HFFc6 (cell line): ENCODE measurements at regions not wholly inside any gene's neighbourhood (a gene's known extent, or its start where the extent isn't known, plus 50 kb on each side); places are given as distances from the start of the nearest gene placed in this dataset.

Experiments
- DNase-seq: peaks from one replicate; pipeline ENCODE4 v3.0.0-alpha.2; 2018
- H3K27ac Mint-ChIP-seq: 2 replicates; pipeline ENCODE4 v1.8.0; 2020; ENCODE audit warnings: mild to moderate bottlenecking, mixed read lengths
- H3K27me3 Mint-ChIP-seq: 2 replicates; pipeline ENCODE4 v1.8.0; 2021; ENCODE audit warnings: mild to moderate bottlenecking, moderate library complexity, mixed read lengths; ENCODE audit not compliant: insufficient read depth
- H3K36me3 Mint-ChIP-seq: 2 replicates; pipeline ENCODE4 v1.8.0; 2021; ENCODE audit warnings: low read depth, mixed read lengths
- H3K4me1 Mint-ChIP-seq: 2 replicates; pipeline ENCODE4 v1.8.0; 2020; ENCODE audit warnings: low read depth, mixed read lengths
- H3K4me3 Mint-ChIP-seq: 2 replicates; pipeline ENCODE4 v1.8.0; 2020; ENCODE audit warnings: mild to moderate bottlenecking, moderate library complexity, mixed read lengths
- H3K9me3 Mint-ChIP-seq: 2 replicates; pipeline ENCODE4 v1.8.0; 2020; ENCODE audit warnings: mild to moderate bottlenecking, mixed read lengths
- CTCF ChIP-seq: fragments of 200-600 bp; sonication (generic); IDR thresholded peaks from 2 replicates; pipeline ENCODE4 v1.5.0; 2021; ENCODE audit warnings: antibody characterized with exemption, mild to moderate bottlenecking

GRCh38 chr12:88924162-88924561, 343.9 kb upstream of the KITLG start:
- TF ChIP-seq CTCF = no peak
- H3K27ac Mint-ChIP-seq = peak overlapping the region; percentile 29; the same call in 1 of the 2 replicates
- DNase-seq = no peak
- peaks cover 74% of the 10 kb centered on the region for H3K4me1 Mint-ChIP-seq
- no peaks in the 10 kb centered on the region; the same call in 1 of the 2 replicates for H3K27me3 Mint-ChIP-seq
- no peaks in the 10 kb centered on the region for H3K9me3 Mint-ChIP-seq
- no peak overlapping the region for H3K4me3 Mint-ChIP-seq
- peaks cover 4% of the 10 kb centered on the region; the same call in 1 of the 2 replicates for H3K36me3 Mint-ChIP-seq

GRCh38 chr12:88923631-88924030, 343.4 kb upstream of the KITLG start:
- peaks cover 4% of the 10 kb centered on the region; the same call in 1 of the 2 replicates for H3K36me3 Mint-ChIP-seq
- no peaks in the 10 kb centered on the region for H3K9me3 Mint-ChIP-seq
- DNase-seq = no peak
- no peak overlapping the region for H3K4me3 Mint-ChIP-seq
- H3K27ac Mint-ChIP-seq = peak overlapping the region; percentile 56
- no peak for TF ChIP-seq CTCF
- H3K27me3 Mint-ChIP-seq = no peaks in the 10 kb centered on the region; the same call in 1 of the 2 replicates
- peaks cover 74% of the 10 kb centered on the region for H3K4me1 Mint-ChIP-seq

GRCh38 chr12:88922816-88923215, 342.5 kb upstream of the KITLG start:
- no peak for TF ChIP-seq CTCF
- Mint-ChIP-seq H3K4me1 (peaks cover 69% of the 10 kb centered on the region), H3K27me3 (no peaks in the 10 kb centered on the region; the same call in 1 of the 2 replicates)

GRCh38 chr12:88921890-88922532, 341.7 kb upstream of the KITLG start:
- peaks cover 61% of the 10 kb centered on the region for H3K4me1 Mint-ChIP-seq
- no peak for DNase-seq
- no peak overlapping the region for H3K4me3 Mint-ChIP-seq
- H3K36me3 Mint-ChIP-seq = peaks cover 4% of the 10 kb centered on the region; the same call in 1 of the 2 replicates
- H3K9me3 Mint-ChIP-seq = no peaks in the 10 kb centered on the region
- H3K27ac Mint-ChIP-seq = no peak overlapping the region
- TF ChIP-seq CTCF = no peak
- no peaks in the 10 kb centered on the region; the same call in 1 of the 2 replicates for H3K27me3 Mint-ChIP-seq

More at GRCh38 chr12:88922816-88923215, 342.5 kb upstream of the KITLG start:
- peak overlapping the region; percentile 56 for H3K27ac Mint-ChIP-seq
- DNase-seq = peak; percentile 37
- H3K4me3 Mint-ChIP-seq = no peak overlapping the region
- no peaks in the 10 kb centered on the region for H3K9me3 Mint-ChIP-seq
- H3K36me3 Mint-ChIP-seq = peaks cover 4% of the 10 kb centered on the region; the same call in 1 of the 2 replicates

- no peak for DNase-seq
- no peak overlapping the region for H3K27ac Mint-ChIP-seq
- TF ChIP-seq CTCF = no peak
- no peak overlapping the region for H3K4me3 Mint-ChIP-seq
- no peaks in the 10 kb centered on the region for H3K9me3 Mint-ChIP-seq
- H3K27me3 Mint-ChIP-seq = no peaks in the 10 kb centered on the region; the same call in 1 of the 2 replicates
- H3K4me1 Mint-ChIP-seq = peaks cover 55% of the 10 kb centered on the region
- H3K36me3 Mint-ChIP-seq = peaks cover 4% of the 10 kb centered on the region; the same call in 1 of the 2 replicates
These were observed 341.2 kb upstream of the KITLG start for GRCh38 chr12:88921434-88921833.
